ENCODE measurements at regions not wholly inside any gene's neighbourhood (a gene's known extent, or its start where the extent isn't known, plus 50 kb on each side); places are given as distances from the start of the nearest gene placed in this dataset.

DNA sequence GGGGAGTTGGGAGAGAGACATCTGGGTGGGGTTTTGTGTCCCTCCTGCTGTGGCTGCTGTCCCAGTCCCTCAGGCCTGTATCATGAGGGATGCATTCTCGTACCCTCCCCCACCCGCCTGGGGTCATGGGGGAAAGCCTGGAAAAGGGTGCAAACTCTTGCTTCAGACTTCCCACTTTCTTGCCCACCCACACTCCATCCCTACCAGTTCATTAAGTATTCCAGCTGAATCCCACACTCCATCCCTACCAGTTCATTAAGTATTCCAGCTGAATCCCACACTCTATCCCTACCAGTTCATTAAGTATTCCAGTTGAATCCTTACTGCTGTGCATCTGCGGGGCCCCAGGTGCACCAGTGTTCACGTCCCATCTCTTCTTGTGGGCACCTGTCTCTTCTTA lies 116.3 kb downstream of the ACAA2 start:
- TF ChIP-seq FOXA2 (IDR thresholded peaks at IDR 0.05) (no peak), HNF4A (conservative IDR thresholded peaks at IDR 0.05) (no peak), HNF4G (IDR thresholded peaks at IDR 0.05) (no peak), FOXA1 (IDR thresholded peaks at IDR 0.05) (no peak), CTCF (IDR thresholded peaks at IDR 0.05; ENCODE audit: low read depth, low read length, missing input control) (no peak), NR2F2 (IDR thresholded peaks at IDR 0.05) (no peak), SP1 (IDR thresholded peaks at IDR 0.05) (no peak), YY1 (IDR thresholded peaks at IDR 0.05) (no peak), EGR1 (IDR thresholded peaks at IDR 0.05; ENCODE audit: low read depth in 2 of 2) (no peak)
- TF ChIP-seq, protein P1, sequence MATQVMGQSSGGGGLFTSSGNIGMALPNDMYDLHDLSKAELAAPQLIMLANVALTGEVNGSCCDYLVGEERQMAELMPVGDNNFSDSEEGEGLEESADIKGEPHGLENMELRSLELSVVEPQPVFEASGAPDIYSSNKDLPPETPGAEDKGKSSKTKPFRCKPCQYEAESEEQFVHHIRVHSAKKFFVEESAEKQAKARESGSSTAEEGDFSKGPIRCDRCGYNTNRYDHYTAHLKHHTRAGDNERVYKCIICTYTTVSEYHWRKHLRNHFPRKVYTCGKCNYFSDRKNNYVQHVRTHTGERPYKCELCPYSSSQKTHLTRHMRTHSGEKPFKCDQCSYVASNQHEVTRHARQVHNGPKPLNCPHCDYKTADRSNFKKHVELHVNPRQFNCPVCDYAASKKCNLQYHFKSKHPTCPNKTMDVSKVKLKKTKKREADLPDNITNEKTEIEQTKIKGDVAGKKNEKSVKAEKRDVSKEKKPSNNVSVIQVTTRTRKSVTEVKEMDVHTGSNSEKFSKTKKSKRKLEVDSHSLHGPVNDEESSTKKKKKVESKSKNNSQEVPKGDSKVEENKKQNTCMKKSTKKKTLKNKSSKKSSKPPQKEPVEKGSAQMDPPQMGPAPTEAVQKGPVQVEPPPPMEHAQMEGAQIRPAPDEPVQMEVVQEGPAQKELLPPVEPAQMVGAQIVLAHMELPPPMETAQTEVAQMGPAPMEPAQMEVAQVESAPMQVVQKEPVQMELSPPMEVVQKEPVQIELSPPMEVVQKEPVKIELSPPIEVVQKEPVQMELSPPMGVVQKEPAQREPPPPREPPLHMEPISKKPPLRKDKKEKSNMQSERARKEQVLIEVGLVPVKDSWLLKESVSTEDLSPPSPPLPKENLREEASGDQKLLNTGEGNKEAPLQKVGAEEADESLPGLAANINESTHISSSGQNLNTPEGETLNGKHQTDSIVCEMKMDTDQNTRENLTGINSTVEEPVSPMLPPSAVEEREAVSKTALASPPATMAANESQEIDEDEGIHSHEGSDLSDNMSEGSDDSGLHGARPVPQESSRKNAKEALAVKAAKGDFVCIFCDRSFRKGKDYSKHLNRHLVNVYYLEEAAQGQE (IDR thresholded peaks at IDR 0.05): no peak
- TF ChIP-seq, protein P2, sequence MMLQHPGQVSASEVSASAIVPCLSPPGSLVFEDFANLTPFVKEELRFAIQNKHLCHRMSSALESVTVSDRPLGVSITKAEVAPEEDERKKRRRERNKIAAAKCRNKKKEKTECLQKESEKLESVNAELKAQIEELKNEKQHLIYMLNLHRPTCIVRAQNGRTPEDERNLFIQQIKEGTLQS (IDR thresholded peaks at IDR 0.05): no peak
- TF ChIP-seq, protein P3, sequence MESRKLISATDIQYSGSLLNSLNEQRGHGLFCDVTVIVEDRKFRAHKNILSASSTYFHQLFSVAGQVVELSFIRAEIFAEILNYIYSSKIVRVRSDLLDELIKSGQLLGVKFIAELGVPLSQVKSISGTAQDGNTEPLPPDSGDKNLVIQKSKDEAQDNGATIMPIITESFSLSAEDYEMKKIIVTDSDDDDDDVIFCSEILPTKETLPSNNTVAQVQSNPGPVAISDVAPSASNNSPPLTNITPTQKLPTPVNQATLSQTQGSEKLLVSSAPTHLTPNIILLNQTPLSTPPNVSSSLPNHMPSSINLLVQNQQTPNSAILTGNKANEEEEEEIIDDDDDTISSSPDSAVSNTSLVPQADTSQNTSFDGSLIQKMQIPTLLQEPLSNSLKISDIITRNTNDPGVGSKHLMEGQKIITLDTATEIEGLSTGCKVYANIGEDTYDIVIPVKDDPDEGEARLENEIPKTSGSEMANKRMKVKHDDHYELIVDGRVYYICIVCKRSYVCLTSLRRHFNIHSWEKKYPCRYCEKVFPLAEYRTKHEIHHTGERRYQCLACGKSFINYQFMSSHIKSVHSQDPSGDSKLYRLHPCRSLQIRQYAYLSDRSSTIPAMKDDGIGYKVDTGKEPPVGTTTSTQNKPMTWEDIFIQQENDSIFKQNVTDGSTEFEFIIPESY (IDR thresholded peaks at IDR 0.05): no peak

GRCh38 chr18:49694402-49694801 lies 118.9 kb downstream of the ACAA2 start:
- H3K27ac ChIP-seq (ENCODE audit: low read depth in 1 of 2, low read length in 2 of 2): no peak overlapping the region
- H3K27me3 ChIP-seq (ENCODE audit: control insufficient read depth in 4 of 4, insufficient read depth in 4 of 4, low read length in 3 of 4): no peaks in the 10 kb centered on the region
- TF ChIP-seq CTCF (IDR thresholded peaks at IDR 0.05; ENCODE audit: low read depth, low read length, missing input control) (no peak), YY1 (IDR thresholded peaks at IDR 0.05) (no peak), GABPA (IDR thresholded peaks at IDR 0.05 in 1 of 2, conservative IDR thresholded peaks at IDR 0.05 in 1 of 2) (no peak), HNF4G (IDR thresholded peaks at IDR 0.05) (no peak), NR2F2 (IDR thresholded peaks at IDR 0.05) (no peak), SP1 (IDR thresholded peaks at IDR 0.05) (no peak)
- TF ChIP-seq, protein P1 (IDR thresholded peaks at IDR 0.05): no peak
- peaks cover 2 to 17% (median 8%) of the 10 kb centered on the region in 4 donors for H3K4me1 ChIP-seq (ENCODE audit: control insufficient read depth in 4 of 4, insufficient read depth in 4 of 4, low read length in 3 of 4)
- WGBS: 96% methylated on average over 1 of the region's 1 CpG
- DNase-seq (ENCODE audit: low spot score): no peak
- H3K9ac ChIP-seq (ENCODE audit: low read depth in 1 of 2, low read length in 2 of 2): no peak overlapping the region
- H3K4me3 ChIP-seq (ENCODE audit: low read depth in 1 of 3, low read length in 3 of 3): no peak overlapping the region
- no peaks in the 10 kb centered on the region for H3K36me3 ChIP-seq (ENCODE audit: control insufficient read depth in 4 of 4, insufficient read depth in 3 of 4, low read depth in 1 of 4, low read length in 3 of 4)
- no peaks in the 10 kb centered on the region for H3K9me3 ChIP-seq (ENCODE audit: control insufficient read depth in 4 of 4, low read length in 3 of 4)

More for the DNA sequence above, 116.3 kb downstream of the ACAA2 start:
- peaks cover 2 to 11% (median 3%) of the 10 kb centered on the region in 4 donors for H3K4me1 ChIP-seq (ENCODE audit: control insufficient read depth in 4 of 4, insufficient read depth in 4 of 4, low read length in 3 of 4)
- no peaks in the 10 kb centered on the region for H3K9me3 ChIP-seq (ENCODE audit: control insufficient read depth in 4 of 4, low read length in 3 of 4)
- no peak overlapping the region for H3K27ac ChIP-seq (ENCODE audit: low read depth in 1 of 2, low read length in 2 of 2)
- DNase-seq (ENCODE audit: low spot score): no peak
- no peaks in the 10 kb centered on the region for H3K27me3 ChIP-seq (ENCODE audit: control insufficient read depth in 4 of 4, insufficient read depth in 4 of 4, low read length in 3 of 4)
- WGBS: 93% methylated on average over 4 of the region's 4 CpGs
- H3K4me3 ChIP-seq (ENCODE audit: low read depth in 1 of 3, low read length in 3 of 3): no peak overlapping the region
- no peak overlapping the region for H3K9ac ChIP-seq (ENCODE audit: low read depth in 1 of 2, low read length in 2 of 2)
- H3K36me3 ChIP-seq (ENCODE audit: control insufficient read depth in 4 of 4, insufficient read depth in 3 of 4, low read depth in 1 of 4, low read length in 3 of 4): no peaks in the 10 kb centered on the region
